Adrenal gland (tissue), 5 donors: ENCODE measurements at regions not wholly inside any gene's neighbourhood (a gene's known extent, or its start where the extent isn't known, plus 50 kb on each side); places are given as distances from the start of the nearest gene placed in this dataset.

Experiments
- POLR2A ChIP-seq, 2 donors: fragments of 450-650 bp; IDR thresholded peaks; one replicate each; pipeline ENCODE4 v1.6.1; 2017; ENCODE audit warnings: antibody characterized with exemption in 2 of 2, mild to moderate bottlenecking in 2 of 2, moderate library complexity in 1 of 2
- TF ChIP-seq, protein P1 (sequence below), 6 experiments: fragments of 450-650 bp in 4 of 6; fragments of 200-600 bp in 2 of 6; sonication (generic) in 1 of 6; IDR thresholded peaks; 1 replicate in 5 of 6; 2 replicates in 1 of 6; pipeline versions ENCODE4 v1.5.1 to v1.8.0; 2016 to 2021; ENCODE audit warnings: antibody characterized with exemption in 6 of 6, mild to moderate bottlenecking in 2 of 6, moderate library complexity in 1 of 6
- donor health status: DM: no; HTN: no; CAD: no.

DNA sequence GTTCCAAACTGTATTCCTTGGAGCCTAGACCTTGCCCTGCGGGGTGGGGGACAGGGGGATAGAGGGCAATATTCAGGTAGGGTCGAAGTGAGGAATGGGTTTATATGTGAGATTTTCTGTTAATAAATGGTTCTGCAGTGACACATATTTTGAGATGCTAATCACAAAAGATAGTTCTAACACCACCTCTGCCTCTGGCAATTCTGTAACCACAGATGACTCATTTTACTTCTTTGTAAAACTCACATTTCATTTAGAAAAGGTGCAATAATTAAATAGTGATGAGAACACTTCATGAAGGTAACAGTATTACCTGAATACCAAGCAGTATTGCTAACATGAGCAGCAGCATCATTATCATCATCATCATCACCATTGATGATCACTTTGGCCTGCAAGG lies 306.6 kb downstream of the SUCLG1 start:
- no peak for TF ChIP-seq POLR2A (IDR thresholded peaks at IDR 0.05)
- TF ChIP-seq, protein P1, sequence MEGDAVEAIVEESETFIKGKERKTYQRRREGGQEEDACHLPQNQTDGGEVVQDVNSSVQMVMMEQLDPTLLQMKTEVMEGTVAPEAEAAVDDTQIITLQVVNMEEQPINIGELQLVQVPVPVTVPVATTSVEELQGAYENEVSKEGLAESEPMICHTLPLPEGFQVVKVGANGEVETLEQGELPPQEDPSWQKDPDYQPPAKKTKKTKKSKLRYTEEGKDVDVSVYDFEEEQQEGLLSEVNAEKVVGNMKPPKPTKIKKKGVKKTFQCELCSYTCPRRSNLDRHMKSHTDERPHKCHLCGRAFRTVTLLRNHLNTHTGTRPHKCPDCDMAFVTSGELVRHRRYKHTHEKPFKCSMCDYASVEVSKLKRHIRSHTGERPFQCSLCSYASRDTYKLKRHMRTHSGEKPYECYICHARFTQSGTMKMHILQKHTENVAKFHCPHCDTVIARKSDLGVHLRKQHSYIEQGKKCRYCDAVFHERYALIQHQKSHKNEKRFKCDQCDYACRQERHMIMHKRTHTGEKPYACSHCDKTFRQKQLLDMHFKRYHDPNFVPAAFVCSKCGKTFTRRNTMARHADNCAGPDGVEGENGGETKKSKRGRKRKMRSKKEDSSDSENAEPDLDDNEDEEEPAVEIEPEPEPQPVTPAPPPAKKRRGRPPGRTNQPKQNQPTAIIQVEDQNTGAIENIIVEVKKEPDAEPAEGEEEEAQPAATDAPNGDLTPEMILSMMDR (IDR thresholded peaks at IDR 0.05) = no peak
